HG03060 (cell line): ENCODE measurements at regions not wholly inside any gene's neighbourhood (a gene's known extent, or its start where the extent isn't known, plus 50 kb on each side); places are given as distances from the start of the nearest gene placed in this dataset.

ENCODE experiments used
- ATAC-seq: cut with Tn5 transposase; IDR thresholded peaks from one replicate; pipeline ENCODE4 v1.9.1; 2021; ENCODE audit warnings: low read depth, moderate number of reproducible peaks; ENCODE audit not compliant: unreplicated experiment

GRCh38 chr16:8376858-8377257 lies 213.5 kb downstream of the TMEM114 start:
- ATAC-seq: no peak

DNA sequence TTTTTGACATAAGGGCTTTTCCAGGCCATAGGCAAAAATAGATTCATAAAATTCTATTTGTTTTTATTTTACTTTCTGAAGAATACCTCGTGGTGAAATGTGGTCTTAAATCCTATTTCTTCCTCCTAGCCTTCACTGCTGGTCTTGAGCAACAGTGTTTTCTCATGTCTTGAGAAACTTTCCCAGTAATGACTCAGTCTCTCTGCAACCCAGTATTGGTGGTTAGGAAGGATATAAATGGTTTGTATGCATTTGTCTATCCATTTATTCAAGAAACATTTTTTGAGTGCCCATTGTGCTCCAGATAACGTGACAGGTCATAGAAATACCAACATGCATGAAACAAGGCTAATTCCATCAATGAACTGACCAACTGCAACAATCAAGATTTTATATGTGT lies 213.9 kb downstream of the TMEM114 start:
- no peak for ATAC-seq

DNA sequence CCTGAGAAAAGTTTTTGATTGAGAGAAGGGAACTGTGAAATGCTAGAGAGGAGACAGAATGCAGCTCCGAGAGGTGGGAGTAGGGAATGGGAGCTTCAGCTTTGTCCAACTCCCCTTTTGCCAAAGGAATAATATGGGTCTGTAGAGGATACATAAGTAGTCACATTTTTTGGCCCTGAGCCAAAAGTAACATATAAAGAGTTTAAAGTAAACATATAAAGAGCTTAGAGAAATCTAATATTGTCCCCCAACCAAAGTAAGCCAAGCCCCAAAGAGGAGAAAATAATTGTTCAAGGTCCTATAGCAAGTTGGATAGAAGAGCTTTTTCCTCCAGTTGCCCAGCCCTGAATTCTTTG lies 215.1 kb downstream of the TMEM114 start:
- ATAC-seq: no peak

GRCh38 chr16:8374586-8375231 lies 215.6 kb downstream of the TMEM114 start:
- no peak for ATAC-seq

GRCh38 chr16:8373676-8374431 lies 216.5 kb downstream of the TMEM114 start:
- no peak for ATAC-seq

GRCh38 chr16:8372141-8372540 lies 218.2 kb downstream of the TMEM114 start:
- ATAC-seq: no peak

DNA sequence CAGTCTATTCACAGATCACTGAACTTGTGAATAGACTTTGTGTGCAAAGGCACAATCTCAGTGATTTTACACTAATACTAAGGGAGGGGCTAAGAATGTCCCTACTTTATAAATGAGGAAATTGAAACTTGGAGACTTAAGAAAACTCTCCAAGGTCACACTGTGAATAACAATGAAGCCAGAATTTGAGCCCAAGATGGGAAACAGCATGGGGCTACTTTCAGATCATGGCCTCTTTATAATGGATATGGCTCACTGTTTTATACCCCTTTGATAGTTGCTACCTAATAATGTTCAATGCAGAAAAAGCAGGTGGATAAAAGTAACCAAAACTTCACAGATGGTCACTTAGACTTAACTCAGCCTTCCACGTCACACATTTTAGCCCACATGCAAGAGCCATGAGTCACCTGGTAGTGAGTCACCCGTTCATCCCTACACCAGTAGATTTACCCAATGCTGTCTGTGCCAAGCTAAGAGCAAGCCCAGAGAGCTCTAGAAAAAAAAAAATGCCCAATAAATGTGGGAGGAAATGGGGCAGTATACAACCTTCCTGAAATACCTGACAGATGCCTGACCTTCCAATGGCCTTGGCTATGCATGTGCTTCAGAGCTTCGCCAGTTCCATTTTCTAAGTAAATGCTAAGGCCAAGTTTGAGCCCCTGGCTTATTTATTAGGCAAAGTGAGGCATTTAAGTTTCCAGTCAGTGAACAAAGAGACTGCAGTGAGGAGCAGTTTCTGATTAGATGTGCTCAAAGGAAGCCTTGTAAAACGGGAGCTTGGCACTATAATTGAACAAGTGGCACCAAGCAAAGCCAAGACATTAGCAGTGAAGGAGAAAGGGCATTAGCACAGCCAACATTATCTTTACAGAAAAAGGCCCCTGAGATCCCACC lies 219.7 kb downstream of the TMEM114 start:
- no peak for ATAC-seq

DNA sequence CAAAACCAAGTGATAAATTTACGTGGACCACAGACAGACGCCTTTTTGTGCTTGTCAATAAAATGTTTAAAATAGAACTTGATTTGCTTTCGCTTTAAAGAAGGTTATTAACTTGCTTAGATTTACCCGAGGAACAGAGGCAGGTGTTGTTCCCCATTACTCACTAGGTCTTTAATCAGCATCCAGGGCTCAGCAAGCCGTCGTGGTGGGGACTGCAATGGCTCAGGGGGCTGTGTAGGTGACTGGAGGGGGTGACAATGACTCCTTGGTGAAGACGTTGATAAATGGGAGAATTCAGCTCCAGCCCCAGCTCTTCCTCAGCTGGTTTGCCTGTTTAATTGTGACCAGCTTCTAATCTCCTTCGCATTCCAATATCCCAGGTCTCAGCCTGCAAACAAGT lies 231.4 kb downstream of the TMEM114 start:
- ATAC-seq: no peak

- no peak for ATAC-seq
Measured at GRCh38 chr16:8355675-8356074, 234.6 kb downstream of the TMEM114 start.

DNA sequence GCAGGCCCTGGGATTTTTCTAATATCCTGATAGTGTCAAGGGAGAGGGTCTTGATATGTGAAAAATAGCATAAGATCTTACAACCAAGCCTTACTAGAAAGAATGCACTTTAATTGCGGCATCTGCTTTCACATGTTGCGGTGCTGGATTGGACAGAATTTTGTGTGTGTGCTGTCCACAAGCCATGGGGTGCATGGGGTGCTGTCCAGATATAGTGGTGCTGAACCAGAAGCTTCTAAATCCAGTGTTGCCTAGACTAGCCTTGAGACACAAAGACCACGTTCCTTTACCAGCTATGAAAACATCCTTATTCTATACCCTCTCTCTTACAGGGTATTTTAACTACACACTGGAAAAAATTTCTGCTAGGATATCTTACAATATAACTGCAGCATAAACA lies 244.0 kb downstream of the TMEM114 start:
- no peak for ATAC-seq

GRCh38 chr16:8342276-8342675 lies 248.0 kb downstream of the TMEM114 start:
- no peak for ATAC-seq

DNA sequence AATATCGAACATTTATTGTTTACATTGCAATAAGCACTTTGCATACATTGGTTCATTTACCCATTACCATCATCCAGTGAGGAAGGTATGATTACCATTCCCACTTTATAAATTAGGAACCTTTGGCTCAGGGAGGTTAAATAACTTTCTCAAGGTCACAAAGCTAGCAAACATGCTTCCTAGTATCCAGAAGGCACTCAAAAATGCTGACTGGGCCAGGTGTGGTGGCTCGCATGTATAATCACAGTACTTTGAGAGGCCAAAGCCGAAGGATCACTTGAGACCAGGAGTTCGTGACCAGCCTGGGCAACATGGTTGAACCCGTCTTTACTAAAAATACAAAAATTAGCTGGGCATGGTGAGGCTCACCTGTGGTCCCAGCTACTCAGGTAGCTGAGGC lies 259.6 kb downstream of the TMEM114 start:
- ATAC-seq: no peak

DNA sequence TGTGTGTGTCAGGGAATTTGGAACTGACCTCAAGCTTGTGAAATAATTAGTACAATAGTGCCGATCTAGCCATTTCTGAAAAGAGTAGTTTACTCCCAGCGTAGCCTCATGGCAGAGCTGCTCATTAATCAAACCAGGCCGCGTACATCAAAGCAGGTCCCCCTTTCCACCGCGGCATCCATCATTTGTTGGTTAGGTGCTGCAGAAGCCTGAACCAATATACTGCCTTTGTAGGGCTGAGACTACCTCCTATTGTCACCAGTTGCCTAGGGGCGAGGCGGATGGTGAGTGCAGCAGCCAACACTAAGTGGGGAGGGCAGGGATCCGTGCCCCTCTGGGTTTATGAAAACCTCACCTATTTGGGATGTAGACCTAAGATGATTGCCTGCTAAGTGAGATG lies 264.1 kb downstream of the TMEM114 start:
- ATAC-seq: no peak

DNA sequence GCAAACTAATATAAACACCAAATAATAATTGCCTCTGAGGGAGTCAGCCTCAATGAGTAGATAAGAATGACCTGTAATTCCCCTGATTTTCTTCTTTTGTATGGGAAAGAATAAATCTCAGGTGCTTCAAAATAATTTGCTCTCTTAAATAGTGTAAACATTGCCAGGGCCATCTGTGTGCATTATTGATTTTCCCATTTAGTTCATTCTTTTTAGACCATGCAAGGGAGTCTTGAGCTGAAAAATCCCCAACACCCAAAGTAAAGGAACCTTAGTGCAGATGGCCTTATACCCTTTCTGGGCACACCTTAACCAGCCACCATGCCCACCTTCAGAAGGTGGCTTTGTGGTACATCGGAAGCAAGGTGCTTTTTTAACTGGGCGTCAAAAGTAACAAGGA lies 267.2 kb downstream of the TMEM114 start:
- no peak for ATAC-seq

- no peak for ATAC-seq
Measured at GRCh38 chr16:8320131-8320530, 270.2 kb downstream of the TMEM114 start.

- no peak for ATAC-seq
Measured at GRCh38 chr16:8310816-8311215, 279.5 kb downstream of the TMEM114 start.

DNA sequence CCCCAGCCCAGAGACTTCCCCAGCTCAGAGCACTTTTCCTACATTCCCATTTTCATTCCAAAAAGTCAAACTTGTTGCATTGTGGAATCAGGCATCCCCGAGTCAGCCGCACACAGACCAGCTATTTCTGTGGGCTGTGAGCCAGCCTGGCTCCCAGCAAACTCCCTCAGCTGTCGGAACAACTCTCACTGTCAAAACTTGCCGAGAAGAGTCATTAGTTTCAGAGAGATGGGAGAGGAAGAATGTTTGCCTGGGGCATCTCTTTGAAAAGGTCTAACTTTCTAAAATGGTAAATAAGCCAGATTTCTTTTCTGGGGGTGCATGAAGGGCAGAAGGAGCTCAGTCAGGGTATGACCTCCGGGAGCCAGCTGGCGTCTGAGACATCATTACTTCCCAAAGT lies 280.0 kb downstream of the TMEM114 start:
- ATAC-seq: no peak

DNA sequence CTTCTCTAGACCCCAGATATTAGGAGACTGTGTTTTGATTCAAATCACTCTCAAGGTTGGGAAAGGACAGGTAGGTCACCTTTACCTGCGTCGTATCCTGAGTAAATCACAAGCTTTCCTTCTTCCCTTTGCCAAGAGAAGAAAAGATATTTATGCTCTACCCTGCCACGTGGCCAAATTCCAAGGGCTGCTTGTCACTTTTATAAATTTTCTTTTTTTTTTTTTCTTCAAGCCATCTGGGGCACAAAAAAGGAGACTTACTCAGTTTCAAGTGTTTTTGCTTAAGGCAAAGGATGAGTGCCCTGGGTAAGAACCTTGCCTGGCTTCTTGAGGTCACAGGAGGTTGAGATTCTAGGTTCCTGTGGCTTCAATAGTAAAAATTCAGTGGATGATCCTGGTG lies 285.1 kb downstream of the TMEM114 start:
- ATAC-seq: no peak

GRCh38 chr16:8299635-8300034 lies 290.7 kb downstream of the TMEM114 start:
- ATAC-seq: no peak

- ATAC-seq: no peak
Measured at GRCh38 chr16:8295513-8296237, 294.6 kb downstream of the TMEM114 start.

DNA sequence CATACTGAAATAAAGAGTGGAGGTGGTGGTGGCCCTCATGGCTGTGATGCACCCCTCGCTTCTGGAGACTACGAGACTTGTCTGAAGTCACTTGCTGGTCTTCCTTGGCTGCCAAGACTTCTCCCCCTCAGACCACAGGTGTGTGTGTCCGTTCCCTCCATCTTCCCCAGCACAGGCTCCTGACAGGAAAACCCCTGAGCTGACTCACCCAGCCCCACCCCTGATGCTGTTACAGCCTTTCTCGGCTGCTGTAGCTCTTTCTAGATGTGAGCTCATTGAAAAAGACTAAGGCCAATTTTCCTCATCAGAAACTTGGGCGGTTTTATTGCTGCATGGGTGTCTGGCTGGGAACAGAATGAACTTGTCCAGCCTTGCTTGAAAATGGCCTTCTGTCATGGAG lies 296.9 kb downstream of the TMEM114 start:
- no peak for ATAC-seq
